ENCODE measurements at regions not wholly inside any gene's neighbourhood (a gene's known extent, or its start where the extent isn't known, plus 50 kb on each side); places are given as distances from the start of the nearest gene placed in this dataset.
A peak's percentile ranks its signal among the peaks of the same experiment; 100 is the strongest.
"Not testable (repeated sequence)": the region's sequence is repeated elsewhere in the genome, so short reads cannot be mapped to it uniquely, and the experiment has no call there.

DNA sequence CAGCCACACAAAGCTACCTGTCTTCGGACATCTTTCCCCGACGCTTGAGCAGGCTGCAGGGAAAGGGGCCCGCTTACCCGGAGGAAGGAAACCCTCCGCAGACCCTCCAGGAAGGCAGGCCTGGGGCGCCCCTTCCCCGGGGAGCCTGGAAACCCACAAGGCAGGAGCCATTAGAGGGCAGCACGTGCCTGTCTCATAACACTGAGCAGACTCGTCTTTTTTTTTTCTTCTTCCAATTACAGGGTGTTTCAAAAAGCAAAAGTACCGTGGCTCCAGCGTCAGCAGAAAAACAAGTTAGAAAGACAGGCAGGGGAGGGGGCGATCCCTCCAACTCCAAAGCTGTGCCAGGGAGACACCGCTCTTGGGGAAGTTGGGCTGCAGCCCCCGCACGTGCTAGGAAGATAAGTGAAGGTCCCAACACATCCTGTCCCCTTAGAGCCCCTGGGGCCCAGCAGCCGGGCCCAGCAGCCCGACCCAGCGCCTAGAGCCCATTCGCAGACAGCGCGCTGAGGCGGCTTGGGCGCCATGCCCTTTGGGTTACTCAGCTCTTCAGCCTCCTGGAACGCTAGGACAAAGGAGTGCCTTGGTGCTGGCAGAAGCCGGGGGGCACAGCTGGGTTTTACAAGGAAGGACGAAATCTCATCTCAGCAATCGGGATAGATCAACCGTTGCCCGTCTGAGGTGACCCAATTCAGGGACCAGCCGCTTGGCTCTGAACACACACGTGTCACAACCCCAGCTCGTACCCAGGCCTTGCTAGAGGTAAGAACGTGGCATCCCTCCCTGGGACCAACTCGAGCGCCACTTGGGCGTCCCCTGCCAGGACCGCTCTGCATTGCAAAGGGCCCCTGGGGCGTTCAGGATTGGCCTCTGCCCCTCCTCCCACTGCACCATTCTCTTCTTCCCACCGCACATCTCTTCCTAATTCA lies 136.3 kb downstream of the LY86 start:
- peak; percentile 73 to 75 (median 74) for DNase-seq (ENCODE audit: low read depth in 4 of 4, low spot score in 3 of 4)

DNA sequence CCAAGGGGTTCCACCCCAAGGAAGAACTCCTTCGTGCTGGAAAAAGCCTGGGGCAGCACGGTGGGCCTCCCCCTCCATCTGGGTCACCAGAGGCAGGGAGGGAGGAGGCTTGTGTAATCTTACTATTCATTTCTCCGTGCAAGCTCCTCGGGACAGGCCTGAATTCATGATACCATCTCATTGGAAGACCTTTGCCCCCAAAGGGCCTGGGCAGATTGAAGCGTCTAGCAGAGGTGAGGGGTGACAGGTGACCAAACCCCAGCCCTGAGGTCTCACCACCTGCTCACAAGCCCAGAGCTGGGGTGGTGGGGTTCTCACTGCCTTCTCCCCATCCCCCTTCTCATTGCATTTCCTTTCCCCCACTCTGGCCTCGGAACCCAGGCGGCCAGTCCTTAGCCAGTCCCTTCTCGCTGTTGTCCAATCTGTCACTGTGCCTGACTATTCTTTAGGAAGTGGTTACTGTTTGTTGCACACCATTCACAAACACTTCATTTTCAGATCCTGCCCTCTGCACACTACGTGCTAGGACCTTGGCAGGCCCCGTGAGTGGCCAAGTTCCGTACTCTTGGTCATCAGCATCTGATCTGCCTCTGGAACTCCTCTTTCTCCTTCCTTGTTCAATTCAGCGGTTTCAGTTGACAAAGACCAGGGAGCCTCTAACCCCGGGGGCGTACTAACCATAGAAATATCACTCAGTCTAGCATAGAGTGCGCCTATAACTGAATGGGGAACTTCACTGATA lies 137.1 kb downstream of the LY86 start:
- no peak for DNase-seq (ENCODE audit: low read depth in 4 of 4, low spot score in 3 of 4)

DNA sequence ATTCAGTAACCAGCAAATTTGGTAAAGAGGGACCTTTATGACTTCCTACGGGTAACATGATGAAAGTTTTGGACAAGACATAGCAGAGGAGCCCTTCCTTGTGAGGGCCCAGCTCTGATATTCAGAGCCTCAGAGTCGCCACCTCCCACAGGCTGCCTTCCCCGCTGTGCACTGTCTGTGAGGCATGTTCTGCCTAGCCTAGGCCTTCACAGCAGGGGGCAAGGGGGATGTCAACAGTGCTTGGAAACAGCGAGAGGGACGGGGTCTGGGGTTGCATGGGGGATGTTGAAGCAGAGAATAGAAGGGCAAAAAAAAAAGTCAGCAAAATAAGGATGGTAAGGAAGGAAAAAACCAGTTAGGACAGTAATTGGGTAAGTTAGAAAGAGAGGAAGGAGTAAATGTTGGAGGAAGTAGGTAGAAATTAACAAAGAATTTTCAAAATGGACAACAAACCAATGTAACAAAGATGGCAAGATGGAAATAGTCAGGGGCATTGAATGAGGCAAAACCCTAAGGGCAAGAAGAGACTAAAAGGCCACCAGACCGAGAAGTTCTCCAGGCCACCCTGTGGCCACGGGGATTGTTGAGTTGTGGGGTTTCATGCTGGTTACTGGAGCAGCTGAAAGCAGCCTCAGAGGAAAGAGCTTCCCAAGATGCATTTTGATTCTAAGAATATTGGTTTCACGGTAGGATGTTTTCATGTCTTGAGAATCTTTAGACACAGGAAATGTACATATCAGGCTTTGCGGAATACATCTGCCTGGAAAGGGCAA lies 139.8 kb downstream of the LY86 start:
- no peak for DNase-seq (ENCODE audit: low read depth in 4 of 4, low spot score in 3 of 4)

DNA sequence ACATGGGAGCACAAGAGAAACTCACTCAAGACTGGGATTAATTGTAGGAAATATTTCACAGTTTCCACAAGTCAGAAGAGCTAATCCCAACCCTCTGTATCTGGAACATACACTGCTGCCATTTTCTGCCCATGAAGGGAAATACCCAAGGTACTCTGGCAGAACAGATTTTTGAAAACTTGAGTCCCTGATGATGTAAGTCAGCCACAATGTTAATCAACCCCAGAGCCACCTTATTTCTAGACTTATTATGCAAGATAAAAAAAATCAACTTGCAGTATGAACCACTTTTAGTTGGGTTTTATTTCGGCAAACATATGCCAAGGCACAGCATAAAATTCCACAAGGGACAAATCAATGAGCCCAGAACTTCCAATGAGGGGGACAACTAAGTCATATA lies 141.5 kb downstream of the LY86 start:
- DNase-seq (ENCODE audit: low read depth in 4 of 4, low spot score in 3 of 4), result no peak

DNA sequence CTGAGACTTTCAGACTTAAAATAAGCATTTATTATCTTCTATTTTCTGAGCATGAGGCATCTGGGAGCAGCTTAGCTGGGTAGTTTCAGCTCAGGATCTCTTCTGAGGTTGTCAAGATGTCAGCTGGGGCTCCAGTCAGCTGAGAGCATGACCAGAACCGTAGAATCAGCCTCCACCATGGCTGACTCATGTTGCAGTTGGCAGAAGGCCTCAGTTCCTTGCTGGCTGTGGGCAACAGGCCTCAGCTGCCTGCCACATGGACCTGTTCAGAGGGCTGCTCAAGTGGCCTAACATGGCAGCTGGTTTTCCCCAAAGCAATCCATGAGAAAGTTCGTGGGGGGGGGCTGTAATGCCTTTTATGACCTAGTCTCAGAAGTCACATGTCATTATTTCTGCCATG lies 142.3 kb downstream of the LY86 start:
- DNase-seq (ENCODE audit: low read depth in 4 of 4, low spot score in 3 of 4), result no peak

DNA sequence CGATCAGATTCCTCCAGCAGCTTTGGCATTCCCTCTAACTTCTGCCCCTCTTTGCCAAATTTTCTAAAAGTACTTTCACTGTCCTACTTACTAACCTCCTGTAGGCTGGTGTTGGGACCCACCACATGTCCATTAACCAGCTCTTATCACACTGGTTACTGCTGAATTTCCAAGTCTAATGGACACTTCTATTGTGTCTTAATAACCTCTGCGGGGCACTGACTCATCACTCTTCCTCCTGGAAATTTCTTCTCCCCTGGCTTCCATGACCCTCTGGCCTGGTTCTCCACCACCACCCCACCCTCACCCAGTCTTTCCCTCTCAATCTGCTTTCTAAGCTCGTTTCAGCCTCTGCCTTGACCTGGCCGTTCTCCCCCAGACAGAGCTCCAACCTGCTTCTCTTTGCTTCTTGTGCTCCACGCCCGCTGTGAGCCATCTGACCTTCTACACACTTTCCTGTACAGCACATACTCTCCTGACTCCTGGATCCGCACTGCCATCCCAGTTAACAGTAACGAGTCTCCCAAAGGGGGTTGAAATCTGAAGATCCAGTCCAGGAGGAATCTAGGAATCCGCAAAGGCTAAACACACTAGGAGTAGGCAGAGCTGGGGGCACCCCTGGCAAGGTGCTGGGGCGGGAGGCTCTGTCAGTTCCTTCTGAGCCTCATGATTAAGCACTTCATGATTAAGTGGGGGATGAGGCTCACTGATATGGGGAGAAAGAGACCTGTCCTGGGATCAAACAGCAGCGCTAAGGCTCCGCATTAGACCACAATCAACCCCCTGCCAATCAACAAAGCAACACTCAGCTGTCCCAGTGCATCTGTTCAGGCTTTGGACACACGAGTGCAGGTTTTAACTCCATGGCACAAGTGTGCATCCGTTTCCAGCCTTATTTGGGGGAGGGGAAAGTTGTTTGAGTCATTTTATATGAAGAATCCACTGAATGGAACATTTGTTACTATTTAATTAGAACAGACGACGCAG lies 146.3 kb downstream of the LY86 start:
- DNase-seq (ENCODE audit: low read depth in 4 of 4, low spot score in 3 of 4), result no peak

DNA sequence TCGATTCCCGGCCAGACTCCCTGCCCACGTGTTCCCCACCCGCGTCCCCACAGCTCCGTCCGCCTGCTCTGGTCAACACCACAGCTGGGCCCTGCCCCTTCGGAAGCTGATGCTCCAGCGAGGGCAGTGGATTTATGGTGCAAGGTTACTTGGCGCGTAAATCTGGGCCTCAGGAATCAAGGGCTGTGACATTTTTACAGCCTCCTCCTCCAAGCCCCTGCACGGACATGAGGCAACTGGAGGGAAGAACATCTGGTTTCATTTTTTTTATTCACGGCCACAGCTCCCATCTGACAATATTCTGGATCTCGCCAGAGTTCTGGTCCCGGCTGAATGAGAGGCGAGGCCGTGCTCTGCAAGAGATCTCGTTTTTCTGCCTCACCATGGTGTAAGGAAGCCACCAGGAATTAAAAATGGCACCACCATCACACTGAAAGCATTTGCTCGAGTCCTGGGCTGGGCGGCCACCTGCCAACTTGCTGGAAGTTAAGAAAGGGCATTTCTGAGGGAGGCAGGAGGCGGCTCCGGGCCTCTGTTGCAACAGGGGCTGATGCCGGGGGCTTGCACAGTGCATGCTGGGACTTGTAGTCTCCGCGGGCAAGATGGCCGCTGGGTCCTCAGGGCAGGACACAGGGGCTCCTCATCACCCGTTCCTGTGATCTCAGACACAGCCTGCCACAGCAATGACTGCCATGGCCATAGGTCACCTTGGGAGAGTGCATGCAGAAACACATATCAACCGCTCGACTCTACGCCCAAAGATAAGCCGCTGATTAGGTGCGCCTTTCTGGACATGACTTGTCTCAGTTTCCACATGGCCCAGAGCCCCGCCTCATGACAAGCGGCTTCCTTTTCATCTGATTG lies 148.5 kb downstream of the LY86 start:
- DNase-seq (ENCODE audit: low read depth in 4 of 4, low spot score in 3 of 4), result peak in 2 of 4 donors; percentile 70 to 75

DNA sequence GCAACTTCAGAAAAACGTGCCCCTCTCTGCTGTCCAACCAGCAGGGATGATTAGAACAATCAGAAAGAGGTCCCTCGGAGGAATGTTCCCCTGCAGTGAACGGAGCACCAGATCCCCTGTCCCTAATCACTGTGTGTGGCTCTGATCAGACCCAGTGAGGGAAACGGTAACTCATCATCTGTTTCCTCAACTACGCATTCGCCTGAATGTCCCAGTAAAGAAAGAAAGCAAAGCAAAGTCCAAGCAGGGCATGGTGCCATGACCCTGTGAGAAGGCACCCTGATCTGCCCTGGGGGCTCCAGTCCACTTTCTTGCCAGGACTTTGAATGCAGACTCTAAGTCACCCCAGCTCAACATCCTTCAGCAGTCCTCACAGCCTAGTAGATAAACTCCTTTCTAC lies 149.2 kb downstream of the LY86 start:
- DNase-seq (ENCODE audit: low read depth in 4 of 4, low spot score in 3 of 4), result no peak

DNA sequence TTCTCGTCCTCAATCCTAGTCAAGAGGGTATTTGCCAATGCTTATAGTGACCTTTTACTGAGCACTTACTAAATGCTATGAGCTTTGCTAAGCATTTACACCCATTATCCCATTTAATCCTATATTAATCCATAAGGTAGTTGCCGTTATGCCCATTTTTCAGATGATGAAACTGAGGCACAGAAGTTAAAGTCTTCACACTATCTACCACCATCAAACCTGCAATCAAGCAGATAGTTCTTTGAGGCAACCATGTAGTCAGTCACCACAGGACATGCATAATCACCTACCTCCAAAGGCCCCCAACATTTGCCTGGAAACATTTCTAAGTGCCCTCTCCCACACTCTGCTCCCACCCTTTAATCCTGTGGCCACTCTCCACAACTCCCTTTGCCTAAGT lies 149.6 kb downstream of the LY86 start:
- DNase-seq (ENCODE audit: low read depth in 4 of 4, low spot score in 3 of 4), result no peak

DNA sequence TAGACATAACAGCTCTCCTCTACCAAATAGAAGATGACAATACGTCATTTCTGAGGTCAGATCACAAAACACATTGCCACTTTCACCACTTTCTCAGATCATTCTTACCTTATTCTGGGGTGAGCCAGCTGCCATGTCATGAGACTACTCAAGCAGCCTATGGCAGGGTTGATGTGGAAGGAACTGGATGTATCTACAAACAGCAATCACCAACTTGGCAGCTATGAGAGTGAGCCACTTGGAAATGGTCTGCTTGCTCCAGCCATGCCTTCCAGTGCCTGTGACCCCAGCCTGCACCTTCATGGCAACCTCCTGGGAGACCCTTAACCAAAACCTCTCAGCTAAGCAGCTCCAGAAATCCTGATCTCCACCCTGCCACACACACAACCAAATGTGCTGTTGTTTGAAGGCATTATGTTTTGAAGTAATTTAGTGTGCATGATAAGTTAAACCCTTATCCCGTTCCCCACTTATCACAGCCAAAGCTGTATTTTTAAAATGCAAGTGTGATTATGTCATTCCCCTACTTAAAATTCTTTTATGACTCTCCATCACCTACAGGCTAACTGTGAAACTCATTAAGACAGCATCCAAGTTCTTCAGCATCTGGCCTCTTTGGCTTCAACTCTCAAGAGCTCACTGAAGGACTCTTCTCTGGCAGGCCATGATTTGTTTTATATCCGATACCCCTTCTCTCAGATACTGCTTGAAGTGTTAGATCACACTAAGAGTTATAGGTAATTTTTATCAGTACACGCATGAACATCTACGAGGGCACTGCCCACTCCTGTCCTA lies 150.6 kb downstream of the LY86 start:
- DNase-seq (ENCODE audit: low read depth in 4 of 4, low spot score in 3 of 4), result no peak

DNA sequence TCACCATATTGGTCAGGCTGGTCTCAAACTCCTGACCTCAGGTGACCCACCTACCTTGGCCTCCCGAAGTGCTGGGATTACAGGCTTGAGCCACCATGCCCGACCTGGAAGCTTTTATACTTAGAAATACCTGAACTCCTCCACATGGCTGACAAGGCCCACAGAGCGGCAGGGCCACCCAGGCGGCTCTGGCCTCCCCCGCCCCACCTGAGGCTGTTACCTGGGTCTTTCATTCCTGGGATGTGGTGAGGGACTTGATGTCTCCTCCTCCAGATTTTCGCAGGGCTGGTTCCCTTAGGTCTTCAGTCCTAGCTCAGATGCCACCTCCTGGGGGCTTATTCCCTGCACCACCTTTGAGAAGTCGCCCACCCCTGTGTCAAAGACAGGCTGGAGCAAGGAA lies 152.1 kb downstream of the LY86 start:
- no peak for DNase-seq (ENCODE audit: low read depth in 4 of 4, low spot score in 3 of 4)

DNA sequence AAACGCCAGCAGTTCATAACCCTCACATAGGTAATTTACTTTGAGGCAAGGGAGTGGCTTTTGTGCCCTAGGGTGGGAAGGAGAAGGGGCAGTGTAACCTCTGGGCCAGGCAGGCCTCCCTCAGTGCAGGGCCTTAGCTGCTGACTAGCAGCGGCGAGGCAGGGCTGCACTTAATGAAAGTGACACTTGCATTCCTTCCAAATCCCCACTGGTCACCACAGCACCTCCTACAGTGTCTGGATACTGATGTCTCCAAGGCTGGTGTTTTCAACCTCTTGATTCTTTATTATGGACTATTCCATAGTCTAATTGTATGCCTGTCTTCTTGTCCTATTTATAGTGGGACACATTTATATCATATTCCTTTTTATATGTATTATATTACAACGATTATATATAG lies 152.7 kb downstream of the LY86 start:
- DNase-seq (ENCODE audit: low read depth in 4 of 4, low spot score in 3 of 4), result no peak

DNA sequence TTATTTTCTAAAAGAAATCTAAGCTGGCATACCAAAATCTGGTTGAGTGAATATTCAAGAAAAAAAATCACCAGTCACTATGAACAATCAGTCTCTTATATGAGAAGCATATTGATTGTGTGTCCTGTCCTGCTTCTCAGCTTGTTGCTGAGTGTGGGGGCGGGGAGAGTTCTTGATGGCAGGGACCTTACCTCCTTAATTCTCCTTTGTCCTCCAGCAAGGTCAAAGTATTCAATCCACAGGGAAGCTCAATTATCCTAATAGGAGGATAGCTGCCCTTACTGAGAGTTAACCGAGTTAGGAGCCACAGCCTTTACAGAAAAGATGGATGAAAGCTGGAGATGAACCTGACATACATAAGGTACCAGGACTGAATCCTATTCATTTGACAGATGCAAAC lies 154.0 kb downstream of the LY86 start:
- no peak for DNase-seq (ENCODE audit: low read depth in 4 of 4, low spot score in 3 of 4)

DNA sequence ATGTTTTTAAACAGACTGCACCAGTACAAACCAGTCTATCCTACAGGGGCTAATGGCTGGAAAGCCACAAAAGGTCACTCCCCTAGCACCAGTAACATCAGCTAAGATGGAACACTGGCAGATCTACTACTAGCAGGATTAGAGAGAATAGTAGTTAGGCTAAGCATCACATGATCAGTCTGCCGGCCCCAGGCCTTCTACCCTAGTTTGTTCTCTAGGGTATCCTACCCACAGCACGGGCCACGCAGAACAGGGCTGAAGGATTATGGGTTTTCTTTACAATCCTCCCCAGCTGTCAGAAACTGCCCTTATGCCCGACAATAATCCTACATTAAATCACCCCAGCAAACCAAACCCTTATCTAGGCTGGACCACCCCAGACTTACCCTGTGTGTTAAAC lies 156.0 kb downstream of the LY86 start:
- DNase-seq (ENCODE audit: low read depth in 4 of 4, low spot score in 3 of 4), result no peak

DNA sequence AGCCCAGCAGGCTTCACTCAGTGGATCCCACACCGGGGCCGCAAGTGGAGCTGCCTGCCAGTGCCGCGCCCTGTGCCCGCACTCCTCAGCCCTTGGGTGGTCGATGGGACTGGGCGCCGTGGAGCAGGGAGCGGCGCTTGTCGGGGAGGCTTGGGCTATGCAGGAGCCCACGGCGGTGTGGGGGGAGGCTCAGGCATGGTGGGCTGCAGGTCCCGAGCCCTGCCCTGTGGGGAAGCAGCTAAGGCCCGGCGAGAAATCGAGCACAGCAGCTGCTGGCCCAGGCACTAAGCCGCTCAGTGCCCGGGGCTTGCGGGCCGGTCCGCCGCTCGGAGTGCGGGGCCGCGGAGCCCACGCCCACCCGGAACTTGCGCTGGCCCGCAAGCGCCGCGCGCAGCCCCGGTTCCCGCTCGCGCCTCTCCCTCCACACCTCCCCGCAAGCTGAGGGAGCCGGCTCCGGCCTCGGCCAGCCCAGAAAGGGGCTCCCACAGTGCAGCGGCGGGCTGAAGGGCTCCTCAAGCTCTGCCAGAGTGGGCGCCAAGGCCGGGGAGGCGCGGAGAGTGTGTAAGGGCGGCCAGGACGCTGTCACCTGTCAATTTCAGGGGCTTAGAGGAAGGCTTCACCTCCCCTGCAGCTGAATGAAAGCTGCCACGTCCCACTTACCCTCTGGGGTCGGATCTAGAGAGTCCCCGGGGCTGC lies 157.3 kb downstream of the LY86 start:
- not testable (repeated sequence) for DNase-seq (ENCODE audit: low read depth in 4 of 4, low spot score in 3 of 4)

DNA sequence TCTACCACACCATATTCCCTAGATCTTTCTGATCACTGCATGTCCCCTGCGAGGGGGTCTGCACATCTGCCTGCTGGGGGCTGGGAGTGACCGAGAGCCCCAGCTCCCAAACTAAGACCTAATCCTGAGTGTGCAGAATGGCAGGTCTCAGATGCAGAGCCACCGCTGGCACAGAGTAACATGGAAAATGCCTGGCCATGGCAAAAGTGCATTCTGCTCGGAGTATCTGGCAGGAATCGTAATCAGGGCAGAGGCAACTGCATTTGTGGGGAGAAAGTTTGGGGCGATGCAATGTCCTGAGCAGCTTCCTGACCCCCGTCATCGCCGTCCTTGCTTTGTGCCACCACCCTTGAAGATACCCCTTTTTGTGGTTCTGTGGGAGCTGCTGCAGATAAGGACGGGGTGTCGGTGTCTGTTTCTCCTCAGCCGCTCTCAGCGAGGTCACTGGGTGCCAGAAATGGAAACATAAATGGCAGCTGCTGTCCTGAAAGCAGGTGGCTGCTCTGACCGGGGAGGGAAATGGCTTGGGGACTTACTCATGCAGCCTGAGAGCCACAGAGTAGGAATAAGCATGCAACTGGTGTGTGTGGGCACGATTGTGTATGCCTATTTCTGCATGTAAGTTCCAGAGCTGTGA lies 157.9 kb downstream of the LY86 start:
- DNase-seq (ENCODE audit: low read depth in 4 of 4, low spot score in 3 of 4), result no peak

DNA sequence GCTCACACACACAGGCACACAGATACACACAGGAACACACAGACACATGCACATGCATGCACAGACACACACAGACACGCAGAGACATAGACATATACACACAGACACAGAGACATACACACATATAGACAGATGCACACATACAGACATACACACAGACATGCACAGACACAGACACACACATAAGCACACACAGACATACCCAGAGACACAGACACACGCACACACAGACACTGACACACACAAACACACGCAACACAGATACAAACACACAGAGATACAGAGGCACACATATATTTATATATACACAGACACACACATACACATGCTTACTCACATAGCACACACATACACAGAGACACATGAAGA lies 158.4 kb downstream of the LY86 start:
- no peak for DNase-seq (ENCODE audit: low read depth in 4 of 4, low spot score in 3 of 4)

All from right renal pelvis (tissue), 4 donors.